ENCODE measurements at regions not wholly inside any gene's neighbourhood (a gene's known extent, or its start where the extent isn't known, plus 50 kb on each side); places are given as distances from the start of the nearest gene placed in this dataset.

DNA sequence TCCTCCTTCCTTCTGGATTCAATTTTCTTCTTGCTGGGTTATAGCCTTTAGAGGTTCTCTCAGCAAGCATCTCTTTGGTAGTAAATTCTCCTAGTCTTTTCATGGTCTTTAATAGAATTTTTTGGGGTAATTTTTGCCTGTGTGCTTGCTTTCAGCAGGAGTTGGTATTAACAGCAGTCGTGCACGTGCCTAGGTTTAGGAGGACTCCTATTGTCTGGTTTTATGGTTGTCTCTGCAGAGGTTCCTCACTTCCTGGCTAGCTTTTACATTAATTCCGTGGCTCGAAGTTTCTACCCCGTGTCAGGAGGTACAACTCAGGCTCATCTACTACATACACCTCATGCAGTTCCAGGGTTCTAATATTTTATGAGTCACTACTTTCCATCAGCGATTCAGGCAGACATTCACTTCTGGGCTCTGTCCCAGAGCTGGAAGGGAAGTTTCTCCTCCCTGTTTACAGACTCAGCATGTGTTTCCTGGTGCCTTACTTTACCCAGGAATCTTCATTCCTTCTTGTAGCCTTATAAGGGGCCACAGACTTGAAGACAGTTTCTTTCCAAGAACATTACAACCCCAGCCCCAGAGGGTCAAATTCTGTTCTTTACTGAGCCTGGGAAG, 643.6 kb downstream of the HS3ST4 start:
- no peak overlapping the region for H3K27ac Mint-ChIP-seq
- H3K9me3 Mint-ChIP-seq, result peaks cover 0 to 4% (median 0%) of the 10 kb centered on the region in 3 donors
- peaks cover 0 to 2% (median 0%) of the 10 kb centered on the region in 3 donors for H3K4me1 Mint-ChIP-seq
- H3K36me3 Mint-ChIP-seq, result no peaks in the 10 kb centered on the region
- peaks cover 2% of the 10 kb centered on the region for H3K27me3 Mint-ChIP-seq
- H3K4me3 Mint-ChIP-seq, result no peak overlapping the region

DNA sequence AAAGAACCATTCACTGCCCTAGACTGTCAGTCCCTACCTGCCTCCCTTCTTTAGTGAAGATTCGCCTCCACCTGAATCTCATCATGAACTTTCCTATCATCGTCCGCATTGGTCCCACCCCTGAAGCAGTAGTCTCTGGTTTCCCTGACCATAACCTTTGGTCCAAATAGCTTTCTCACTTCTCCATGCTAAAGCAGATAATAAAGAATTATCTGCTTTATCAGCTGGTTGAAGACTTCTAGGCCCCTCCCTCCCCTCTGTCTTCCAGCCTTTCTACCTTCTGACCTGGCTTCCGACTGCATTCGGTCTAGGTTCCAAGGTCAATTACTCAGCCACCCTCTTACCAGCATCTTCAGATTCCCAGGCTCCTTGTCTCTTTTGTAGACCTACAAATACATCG, 650.9 kb downstream of the HS3ST4 start:
- no peak overlapping the region for H3K27ac Mint-ChIP-seq
- H3K4me3 Mint-ChIP-seq, result no peak overlapping the region
- H3K36me3 Mint-ChIP-seq, result peaks cover 2% of the 10 kb centered on the region
- no peaks in the 10 kb centered on the region for H3K4me1 Mint-ChIP-seq
- H3K9me3 Mint-ChIP-seq, result peaks cover 0 to 3% (median under 1%) of the 10 kb centered on the region in 3 donors
- H3K27me3 Mint-ChIP-seq, result no peaks in the 10 kb centered on the region

DNA sequence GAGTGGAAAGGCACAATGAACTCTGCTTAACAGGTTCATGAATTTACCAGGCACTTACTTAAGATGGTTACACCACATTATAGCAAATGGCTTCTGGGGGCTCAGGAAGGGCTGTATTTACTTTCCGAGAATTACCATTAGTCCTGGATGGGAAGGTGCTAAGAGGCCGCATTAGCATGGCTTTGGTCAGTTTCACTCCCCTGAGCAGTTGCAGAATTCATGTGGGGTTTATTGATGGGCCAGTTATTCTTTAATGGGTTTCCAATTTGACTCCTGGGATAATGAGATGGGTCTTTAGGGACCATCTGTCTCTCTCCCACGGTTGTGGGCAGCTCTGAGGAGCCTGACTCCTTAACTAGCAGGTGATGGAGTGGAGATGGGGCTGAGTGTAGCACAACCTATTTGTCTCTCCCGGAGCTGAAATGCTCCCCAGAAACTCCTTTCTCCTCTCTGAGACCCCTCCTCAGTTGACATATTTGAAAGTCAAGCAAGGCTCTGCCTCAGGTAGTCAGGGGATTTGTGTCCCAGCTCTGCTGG, 652.5 kb downstream of the HS3ST4 start:
- Mint-ChIP-seq H3K36me3 (peaks cover 2% of the 10 kb centered on the region), H3K4me1 (no peaks in the 10 kb centered on the region), H3K9me3 (peaks cover 0 to 5% (median 3%) of the 10 kb centered on the region in 3 donors), H3K27me3 (no peaks in the 10 kb centered on the region), H3K27ac (no peak overlapping the region), H3K4me3 (no peak overlapping the region)

DNA sequence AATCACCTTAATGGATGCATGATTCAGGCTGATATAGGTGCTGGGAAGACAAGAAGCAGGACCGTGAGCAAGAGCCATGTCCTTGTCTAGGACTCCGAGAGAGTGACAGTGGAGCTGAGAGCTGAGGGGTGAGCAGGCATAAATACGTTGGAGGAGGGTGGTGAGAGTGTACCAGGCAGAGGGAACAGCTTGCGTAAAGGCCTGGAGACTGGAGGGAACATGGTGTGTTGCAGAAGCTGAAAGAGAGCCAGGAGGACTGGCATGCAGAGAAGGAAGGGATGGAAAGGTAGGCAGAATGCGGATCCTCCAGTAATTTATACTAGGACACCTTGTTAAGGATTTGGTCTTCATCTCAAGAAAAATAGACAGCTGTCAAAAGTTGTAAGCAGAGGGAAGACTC, 653.2 kb downstream of the HS3ST4 start:
- no peaks in the 10 kb centered on the region for H3K4me1 Mint-ChIP-seq
- H3K27ac Mint-ChIP-seq, result no peak overlapping the region
- no peaks in the 10 kb centered on the region for H3K27me3 Mint-ChIP-seq
- no peak overlapping the region for H3K4me3 Mint-ChIP-seq
- peaks cover 0 to 5% (median 3%) of the 10 kb centered on the region in 3 donors for H3K9me3 Mint-ChIP-seq
- H3K36me3 Mint-ChIP-seq, result peaks cover 2% of the 10 kb centered on the region

DNA sequence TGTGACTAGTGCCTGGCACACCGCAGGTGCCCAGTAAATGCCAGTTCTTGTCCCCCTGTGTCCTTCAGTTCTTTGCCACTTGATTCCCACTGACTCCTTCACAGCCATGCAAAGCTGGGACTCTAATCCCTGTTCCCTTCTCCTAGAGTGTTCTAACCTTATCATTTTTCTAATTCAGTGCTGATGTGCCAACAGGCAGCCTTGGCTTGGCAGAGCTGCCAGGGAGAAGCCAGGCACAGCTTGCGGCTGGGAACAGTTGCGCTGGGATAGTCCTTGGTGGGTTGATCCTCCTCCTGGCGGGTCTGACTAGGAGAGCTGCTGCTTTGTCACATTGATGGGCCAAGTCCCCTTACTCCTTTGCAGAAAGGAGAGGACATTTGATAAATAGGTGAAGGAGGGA, 654.2 kb downstream of the HS3ST4 start:
- Mint-ChIP-seq H3K4me3 (no peak overlapping the region), H3K27ac (no peak overlapping the region), H3K27me3 (no peaks in the 10 kb centered on the region), H3K36me3 (peaks cover 2% of the 10 kb centered on the region), H3K4me1 (no peaks in the 10 kb centered on the region), H3K9me3 (peaks cover 1 to 5% (median 4%) of the 10 kb centered on the region in 3 donors)

DNA sequence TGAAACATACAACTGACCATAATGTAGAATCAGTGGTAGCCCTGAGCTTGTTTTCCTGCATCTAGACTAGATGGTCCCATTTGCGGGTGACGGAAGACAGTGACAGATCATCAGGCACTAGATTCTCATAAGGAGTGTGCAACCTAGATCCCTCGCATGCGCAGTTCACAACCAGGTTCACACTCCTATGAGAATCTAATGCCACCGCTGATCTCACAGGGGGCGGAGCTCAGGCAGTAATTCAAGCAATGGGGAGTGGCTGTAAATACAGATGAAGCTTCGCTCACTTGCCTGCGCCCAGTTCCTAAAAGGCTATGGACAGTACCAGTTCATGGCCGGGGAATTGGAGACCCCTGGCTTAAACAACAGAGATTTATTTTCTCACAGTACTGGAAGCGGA, 656.3 kb downstream of the HS3ST4 start:
- H3K36me3 Mint-ChIP-seq, result peaks cover 2% of the 10 kb centered on the region
- H3K4me3 Mint-ChIP-seq, result no peak overlapping the region
- H3K9me3 Mint-ChIP-seq, result peaks cover 5 to 7% (median 7%) of the 10 kb centered on the region in 3 donors
- H3K4me1 Mint-ChIP-seq, result no peaks in the 10 kb centered on the region
- H3K27ac Mint-ChIP-seq, result no peak overlapping the region
- no peaks in the 10 kb centered on the region for H3K27me3 Mint-ChIP-seq

DNA sequence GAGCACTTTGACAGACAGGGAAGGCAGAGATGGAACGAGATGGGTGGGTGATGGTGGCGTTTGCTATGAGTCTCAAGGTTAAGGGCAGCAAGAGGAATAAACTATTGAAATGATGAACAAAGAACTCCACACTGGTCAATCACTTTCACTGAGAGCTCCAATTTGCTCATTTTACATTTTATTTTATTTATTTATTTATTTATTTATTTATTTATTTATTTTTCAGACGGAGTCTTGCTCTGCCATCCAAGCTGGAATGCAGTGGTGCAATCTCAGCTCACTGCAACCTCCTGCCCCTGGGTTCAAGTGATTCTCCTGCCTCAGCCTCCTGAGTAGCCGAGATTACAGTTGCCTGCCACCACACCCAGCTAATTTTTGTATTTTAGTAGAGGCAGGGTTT, 669.1 kb downstream of the HS3ST4 start:
- Mint-ChIP-seq H3K27me3 (peaks cover 6% of the 10 kb centered on the region), H3K36me3 (no peaks in the 10 kb centered on the region), H3K9me3 (peaks cover 1 to 8% (median 4%) of the 10 kb centered on the region in 3 donors), H3K27ac (no peak overlapping the region), H3K4me3 (no peak overlapping the region), H3K4me1 (peaks cover 0 to 1% (median 0%) of the 10 kb centered on the region in 3 donors)

DNA sequence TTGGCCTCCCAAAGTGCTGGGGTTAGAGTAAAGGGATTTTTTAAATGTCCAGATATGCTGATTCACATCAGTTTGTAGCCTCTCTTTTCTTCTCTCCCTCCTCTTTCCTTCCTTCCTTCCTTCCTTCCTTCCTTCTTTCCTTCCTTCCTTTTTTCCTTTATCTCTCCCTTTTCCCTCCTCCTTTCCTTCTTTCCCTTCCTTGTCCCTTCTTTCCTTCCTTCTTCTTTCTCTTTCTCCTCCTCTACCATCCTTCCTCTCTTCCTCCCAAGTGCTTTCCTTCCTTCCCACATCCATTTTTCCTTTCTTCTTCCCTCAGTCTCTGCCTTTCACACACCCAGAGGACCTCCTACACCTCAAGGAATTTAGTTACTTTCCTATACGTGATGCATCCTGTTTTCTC, 671.8 kb downstream of the HS3ST4 start:
- H3K4me3 Mint-ChIP-seq, result no peak overlapping the region
- peaks cover 0 to 4% (median 0%) of the 10 kb centered on the region in 3 donors for H3K9me3 Mint-ChIP-seq
- no peak overlapping the region for H3K27ac Mint-ChIP-seq
- peaks cover 4% of the 10 kb centered on the region for H3K27me3 Mint-ChIP-seq
- no peaks in the 10 kb centered on the region for H3K36me3 Mint-ChIP-seq
- H3K4me1 Mint-ChIP-seq, result peaks cover 0 to 1% (median 0%) of the 10 kb centered on the region in 3 donors

DNA sequence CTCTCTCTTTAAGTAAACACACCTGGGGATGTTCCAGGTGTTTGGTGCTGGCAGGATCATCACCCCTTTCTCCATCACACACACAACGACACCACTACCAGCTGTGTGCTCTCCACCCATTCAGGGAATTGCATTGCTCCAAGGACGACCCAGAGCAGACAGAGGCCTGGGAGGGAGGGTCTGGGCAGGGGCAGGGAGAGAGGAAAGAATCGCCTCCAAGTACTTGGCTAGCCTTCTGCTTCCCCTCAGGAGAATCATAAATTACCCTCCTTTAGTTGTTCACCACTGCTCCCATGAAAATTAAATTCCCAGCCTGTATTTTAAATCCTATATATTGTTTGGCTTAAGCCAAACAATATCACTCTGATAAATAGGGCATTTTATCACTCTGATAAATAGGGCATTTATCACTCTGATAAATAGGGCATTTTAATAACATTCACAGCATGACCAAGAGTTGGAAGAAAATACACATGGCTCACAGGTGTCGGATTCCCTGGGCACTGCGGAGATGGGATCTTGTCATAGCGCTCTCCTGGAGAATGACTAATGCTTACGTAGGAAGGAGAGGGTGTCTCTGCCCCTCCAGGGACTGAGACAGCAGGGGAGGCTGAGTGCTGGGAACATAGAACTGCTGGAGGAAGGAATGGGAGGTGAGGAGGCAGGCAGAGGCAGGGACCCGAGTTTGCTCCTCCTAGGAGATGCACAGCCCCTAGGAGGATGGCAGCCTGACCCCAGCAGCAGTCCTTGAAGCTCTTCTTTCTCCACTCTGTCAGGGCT, 673.6 kb downstream of the HS3ST4 start:
- Mint-ChIP-seq H3K27ac (peak overlapping the region in 1 of 3 donors; percentile 31), H3K9me3 (peaks cover 0 to 4% (median 0%) of the 10 kb centered on the region in 3 donors), H3K4me1 (peaks cover 0 to 1% (median 0%) of the 10 kb centered on the region in 3 donors), H3K36me3 (no peaks in the 10 kb centered on the region), H3K27me3 (peaks cover 4% of the 10 kb centered on the region), H3K4me3 (no peak overlapping the region)

DNA sequence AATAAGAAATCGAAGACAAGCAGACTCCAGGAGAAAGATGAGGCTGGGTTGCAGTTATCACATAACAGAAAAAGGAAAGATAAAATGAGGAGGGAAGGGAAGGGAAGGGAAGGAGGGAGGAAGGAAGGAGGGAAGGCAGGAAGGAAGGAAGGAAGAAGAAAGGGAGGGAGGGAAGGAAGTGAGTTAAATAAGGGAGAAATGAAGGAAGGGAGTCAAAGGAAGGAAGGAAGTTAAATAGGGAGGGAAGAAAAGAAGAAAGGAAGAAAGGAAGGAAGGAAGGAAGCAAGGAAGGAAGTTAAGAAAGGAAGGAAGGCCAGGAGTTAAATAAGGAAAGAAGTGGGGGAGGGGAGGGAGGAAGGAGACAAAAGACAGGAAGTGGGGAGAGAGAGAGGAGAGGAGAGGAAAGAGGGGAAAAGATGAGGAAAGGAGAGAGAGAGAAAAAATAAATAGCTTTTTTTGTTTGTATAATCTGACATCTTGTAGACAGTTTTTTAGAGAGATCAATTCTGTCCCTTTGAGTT, 679.6 kb downstream of the HS3ST4 start:
- H3K4me1 Mint-ChIP-seq, result no peaks in the 10 kb centered on the region
- no peaks in the 10 kb centered on the region for H3K27me3 Mint-ChIP-seq
- H3K4me3 Mint-ChIP-seq, result no peak overlapping the region
- H3K27ac Mint-ChIP-seq, result no peak overlapping the region
- H3K9me3 Mint-ChIP-seq, result peaks cover 0 to 5% (median 3%) of the 10 kb centered on the region in 3 donors
- no peaks in the 10 kb centered on the region for H3K36me3 Mint-ChIP-seq

DNA sequence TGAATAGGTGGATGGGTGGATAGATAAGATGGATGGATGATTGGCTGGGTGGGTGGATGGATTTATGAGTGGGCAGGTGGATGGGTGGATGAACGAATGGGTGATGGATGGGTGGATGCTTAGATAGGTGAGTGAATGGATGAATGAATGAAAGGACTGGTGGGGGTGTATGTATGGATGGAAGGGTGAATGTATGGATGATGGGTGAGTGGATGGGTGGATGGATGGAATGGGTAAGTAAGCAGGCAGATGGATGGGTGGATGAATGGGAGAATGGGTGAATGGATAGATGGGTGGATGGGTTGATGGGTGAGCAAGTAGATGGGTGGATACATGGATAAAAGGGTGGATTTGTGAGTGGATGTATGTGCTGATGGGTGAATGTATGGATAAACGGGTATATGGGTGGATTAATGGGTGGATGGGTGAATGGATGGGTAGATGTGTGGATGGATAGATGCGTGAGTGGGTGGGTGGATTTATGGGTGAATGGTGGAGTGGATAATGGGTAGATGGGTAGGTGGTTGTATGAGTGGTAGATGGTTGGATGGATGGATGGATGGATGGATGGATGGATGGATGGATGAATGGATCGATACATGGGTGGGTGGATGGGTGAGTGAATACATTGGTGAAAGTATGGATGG, 682.6 kb downstream of the HS3ST4 start:
- no peaks in the 10 kb centered on the region for H3K36me3 Mint-ChIP-seq
- no peak overlapping the region for H3K27ac Mint-ChIP-seq
- H3K4me1 Mint-ChIP-seq, result no peaks in the 10 kb centered on the region
- H3K27me3 Mint-ChIP-seq, result no peaks in the 10 kb centered on the region
- H3K9me3 Mint-ChIP-seq, result peaks cover 0 to 11% (median 4%) of the 10 kb centered on the region in 3 donors
- no peak overlapping the region for H3K4me3 Mint-ChIP-seq

DNA sequence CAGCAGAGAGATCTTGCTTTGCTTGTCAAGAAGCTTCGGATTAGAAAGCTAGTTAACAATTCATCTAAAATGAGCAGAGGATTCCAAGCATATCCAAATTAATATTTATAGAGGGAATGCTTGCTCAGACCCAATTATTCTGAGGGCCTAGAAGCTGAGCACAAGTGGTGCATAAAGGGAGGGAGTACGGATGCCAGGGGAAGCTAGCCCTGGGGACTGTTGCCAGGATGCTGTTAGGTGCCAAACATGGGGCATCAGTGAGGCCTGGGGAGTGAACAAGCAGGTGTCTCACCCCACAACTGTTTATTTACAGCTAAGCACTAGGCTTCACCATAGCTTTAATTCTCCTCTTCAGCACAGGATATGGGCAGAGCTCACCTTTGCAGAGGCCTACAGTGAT, 684.1 kb upstream of the C16orf82 start:
- H3K27ac Mint-ChIP-seq, result no peak overlapping the region
- H3K36me3 Mint-ChIP-seq, result no peaks in the 10 kb centered on the region
- peaks cover 0 to 6% (median 0%) of the 10 kb centered on the region in 3 donors for H3K9me3 Mint-ChIP-seq
- no peaks in the 10 kb centered on the region for H3K4me1 Mint-ChIP-seq
- H3K4me3 Mint-ChIP-seq, result no peak overlapping the region
- peaks cover 2% of the 10 kb centered on the region for H3K27me3 Mint-ChIP-seq

DNA sequence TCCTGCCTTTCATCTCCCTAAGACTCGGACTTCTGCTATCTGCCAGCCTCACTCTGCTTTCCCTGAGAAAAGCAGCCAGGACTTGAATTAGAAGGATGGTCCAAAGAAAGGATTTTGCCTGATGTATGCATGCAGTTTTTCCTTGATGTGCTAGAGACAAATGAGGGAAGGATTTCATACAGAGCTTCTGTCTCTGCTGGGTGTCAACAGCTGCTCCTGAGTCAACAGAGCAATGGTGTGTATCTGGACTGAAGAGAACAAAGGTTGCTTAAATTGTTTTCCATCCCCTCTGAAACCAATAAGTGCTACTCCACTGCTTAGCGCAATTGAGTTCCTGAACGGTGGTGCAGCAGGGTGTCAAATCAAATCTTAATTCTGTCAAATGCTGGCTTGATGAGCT, 680.6 kb upstream of the C16orf82 start:
- H3K4me3 Mint-ChIP-seq, result no peak overlapping the region
- peaks cover 2% of the 10 kb centered on the region for H3K27me3 Mint-ChIP-seq
- H3K4me1 Mint-ChIP-seq, result no peaks in the 10 kb centered on the region
- H3K36me3 Mint-ChIP-seq, result no peaks in the 10 kb centered on the region
- H3K9me3 Mint-ChIP-seq, result peaks cover 0 to 2% (median 2%) of the 10 kb centered on the region in 3 donors
- H3K27ac Mint-ChIP-seq, result no peak overlapping the region

DNA sequence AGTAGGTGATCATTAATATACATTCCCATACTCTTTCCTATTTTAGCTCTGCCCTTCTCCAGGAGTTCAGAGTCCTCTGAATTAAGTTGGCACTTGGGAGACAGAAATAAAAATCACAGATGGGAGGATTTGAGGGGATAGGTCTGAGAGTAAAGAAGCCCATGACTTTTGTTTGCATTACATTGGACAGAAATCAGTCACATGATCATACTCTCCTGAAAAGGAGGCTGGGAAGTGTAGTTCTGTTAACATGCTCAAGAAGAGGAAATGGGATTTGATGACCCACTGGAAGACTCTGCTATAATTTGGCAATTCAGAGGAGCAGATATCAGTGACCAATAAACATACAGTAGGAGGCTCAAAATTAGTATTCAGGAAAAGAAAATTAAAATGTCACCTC, 674.9 kb upstream of the C16orf82 start:
- no peaks in the 10 kb centered on the region for H3K36me3 Mint-ChIP-seq
- peaks cover 2 to 22% (median 6%) of the 10 kb centered on the region in 3 donors for H3K9me3 Mint-ChIP-seq
- no peak overlapping the region for H3K4me3 Mint-ChIP-seq
- no peaks in the 10 kb centered on the region for H3K27me3 Mint-ChIP-seq
- H3K4me1 Mint-ChIP-seq, result no peaks in the 10 kb centered on the region
- no peak overlapping the region for H3K27ac Mint-ChIP-seq

DNA sequence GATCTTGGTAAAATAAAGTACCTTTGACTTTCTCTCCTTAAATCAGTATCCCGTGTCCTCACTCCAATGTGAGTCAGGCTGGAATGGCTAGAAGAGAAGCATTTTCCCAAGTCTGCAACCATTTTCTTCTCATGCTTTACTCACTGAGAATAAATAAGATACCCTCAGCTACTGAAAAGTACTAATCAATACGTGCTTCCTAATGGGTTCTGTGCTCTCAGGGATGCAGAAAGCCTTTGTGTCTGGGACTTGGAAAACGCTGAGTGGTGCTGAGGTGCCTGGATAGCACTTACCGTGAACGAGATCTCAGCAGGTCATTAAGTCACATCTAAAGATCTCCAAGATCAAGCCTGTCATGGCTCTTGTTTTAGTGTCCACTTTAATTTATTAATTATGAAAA, 672.3 kb upstream of the C16orf82 start:
- H3K9me3 Mint-ChIP-seq, result peaks cover 0 to 22% (median 4%) of the 10 kb centered on the region in 3 donors
- H3K36me3 Mint-ChIP-seq, result peaks cover 2% of the 10 kb centered on the region
- no peak overlapping the region for H3K27ac Mint-ChIP-seq
- no peaks in the 10 kb centered on the region for H3K27me3 Mint-ChIP-seq
- H3K4me1 Mint-ChIP-seq, result no peaks in the 10 kb centered on the region
- no peak overlapping the region for H3K4me3 Mint-ChIP-seq
